ENCODE measurements at regions not wholly inside any gene's neighbourhood (a gene's known extent, or its start where the extent isn't known, plus 50 kb on each side); places are given as distances from the start of the nearest gene placed in this dataset.

GRCh38 chr18:41486575-41486974 is 468.5 kb upstream of the PIK3C3 start:
- TF ChIP-seq, protein P1, sequence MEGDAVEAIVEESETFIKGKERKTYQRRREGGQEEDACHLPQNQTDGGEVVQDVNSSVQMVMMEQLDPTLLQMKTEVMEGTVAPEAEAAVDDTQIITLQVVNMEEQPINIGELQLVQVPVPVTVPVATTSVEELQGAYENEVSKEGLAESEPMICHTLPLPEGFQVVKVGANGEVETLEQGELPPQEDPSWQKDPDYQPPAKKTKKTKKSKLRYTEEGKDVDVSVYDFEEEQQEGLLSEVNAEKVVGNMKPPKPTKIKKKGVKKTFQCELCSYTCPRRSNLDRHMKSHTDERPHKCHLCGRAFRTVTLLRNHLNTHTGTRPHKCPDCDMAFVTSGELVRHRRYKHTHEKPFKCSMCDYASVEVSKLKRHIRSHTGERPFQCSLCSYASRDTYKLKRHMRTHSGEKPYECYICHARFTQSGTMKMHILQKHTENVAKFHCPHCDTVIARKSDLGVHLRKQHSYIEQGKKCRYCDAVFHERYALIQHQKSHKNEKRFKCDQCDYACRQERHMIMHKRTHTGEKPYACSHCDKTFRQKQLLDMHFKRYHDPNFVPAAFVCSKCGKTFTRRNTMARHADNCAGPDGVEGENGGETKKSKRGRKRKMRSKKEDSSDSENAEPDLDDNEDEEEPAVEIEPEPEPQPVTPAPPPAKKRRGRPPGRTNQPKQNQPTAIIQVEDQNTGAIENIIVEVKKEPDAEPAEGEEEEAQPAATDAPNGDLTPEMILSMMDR (IDR thresholded peaks at IDR 0.05): no peak
- TF ChIP-seq EZH2phosphoT487 (IDR thresholded peaks at IDR 0.05): no peak
